GM10266 (cell line): ENCODE measurements at regions not wholly inside any gene's neighbourhood (a gene's known extent, or its start where the extent isn't known, plus 50 kb on each side); places are given as distances from the start of the nearest gene placed in this dataset.

Source experiments
- DNase-seq: peaks from one replicate; pipeline ENCODE4 v3.0.0; 2012; ENCODE audit errors: extremely low spot score
- CTCF ChIP-seq: IDR thresholded peaks from 2 replicates; pipeline ENCODE4 v1.5.1; 2012; ENCODE audit warnings: mild to moderate bottlenecking, low read depth; ENCODE audit not compliant: control insufficient read depth, insufficient read depth; ENCODE audit errors: missing control alignments

- TF ChIP-seq CTCF: no peak
- no peak for DNase-seq
These were observed 1741.5 kb downstream of the PCDH9 start for GRCh38 chr13:65488606-65489005.

GRCh38 chr13:65479692-65480091, 1750.4 kb downstream of the PCDH9 start:
- DNase-seq: no peak
- TF ChIP-seq CTCF: no peak

- no peak for TF ChIP-seq CTCF
- no peak for DNase-seq
These were observed 1756.9 kb downstream of the PCDH9 start for GRCh38 chr13:65473196-65473595.

- DNase-seq: no peak
- TF ChIP-seq CTCF: no peak
These were observed 1757.8 kb downstream of the PCDH9 start for GRCh38 chr13:65472336-65472735.

- no peak for TF ChIP-seq CTCF
- DNase-seq: no peak
These were observed 1759.4 kb downstream of the PCDH9 start for GRCh38 chr13:65470781-65471180.

GRCh38 chr13:65468628-65469027, 1761.5 kb downstream of the PCDH9 start:
- TF ChIP-seq CTCF: no peak
- no peak for DNase-seq

GRCh38 chr13:65461590-65461989, 1768.5 kb downstream of the PCDH9 start:
- TF ChIP-seq CTCF: no peak
- DNase-seq: no peak
